Omental fat pad (tissue), 3 donors: ENCODE measurements at regions not wholly inside any gene's neighbourhood (a gene's known extent, or its start where the extent isn't known, plus 50 kb on each side); places are given as distances from the start of the nearest gene placed in this dataset.

Experiments
- ATAC-seq: fragments of 150-250 bp; one replicate; pipeline ENCODE4 v1.9.1; 2016; ENCODE audit warnings: mild to moderate bottlenecking, moderate library complexity; ENCODE audit not compliant: low FRiP score
- DNase-seq: peaks from one replicate; pipeline ENCODE4 v3.0.0-alpha.2; 2019; ENCODE audit warnings: low spot score
- TF ChIP-seq, protein P1 (sequence below), 3 donors: fragments of 450-650 bp; IDR thresholded peaks; one replicate each; pipeline ENCODE4 v1.5.1; 2016 to 2017; ENCODE audit warnings: antibody characterized with exemption in 3 of 3, mild to moderate bottlenecking in 3 of 3, moderate library complexity in 2 of 3

- TF ChIP-seq, protein P1, sequence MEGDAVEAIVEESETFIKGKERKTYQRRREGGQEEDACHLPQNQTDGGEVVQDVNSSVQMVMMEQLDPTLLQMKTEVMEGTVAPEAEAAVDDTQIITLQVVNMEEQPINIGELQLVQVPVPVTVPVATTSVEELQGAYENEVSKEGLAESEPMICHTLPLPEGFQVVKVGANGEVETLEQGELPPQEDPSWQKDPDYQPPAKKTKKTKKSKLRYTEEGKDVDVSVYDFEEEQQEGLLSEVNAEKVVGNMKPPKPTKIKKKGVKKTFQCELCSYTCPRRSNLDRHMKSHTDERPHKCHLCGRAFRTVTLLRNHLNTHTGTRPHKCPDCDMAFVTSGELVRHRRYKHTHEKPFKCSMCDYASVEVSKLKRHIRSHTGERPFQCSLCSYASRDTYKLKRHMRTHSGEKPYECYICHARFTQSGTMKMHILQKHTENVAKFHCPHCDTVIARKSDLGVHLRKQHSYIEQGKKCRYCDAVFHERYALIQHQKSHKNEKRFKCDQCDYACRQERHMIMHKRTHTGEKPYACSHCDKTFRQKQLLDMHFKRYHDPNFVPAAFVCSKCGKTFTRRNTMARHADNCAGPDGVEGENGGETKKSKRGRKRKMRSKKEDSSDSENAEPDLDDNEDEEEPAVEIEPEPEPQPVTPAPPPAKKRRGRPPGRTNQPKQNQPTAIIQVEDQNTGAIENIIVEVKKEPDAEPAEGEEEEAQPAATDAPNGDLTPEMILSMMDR (IDR thresholded peaks at IDR 0.05) = no peak
- DNase-seq (no peak), ATAC-seq (no peak)
These were observed 250.5 kb upstream of the VEPH1 start for GRCh38 chr3:157753787-157754136.

GRCh38 chr3:157752956-157753786, 250.0 kb upstream of the VEPH1 start:
- DNase-seq (no peak), ATAC-seq (no peak)
- TF ChIP-seq, protein P1 (IDR thresholded peaks at IDR 0.05) = no peak

DNA sequence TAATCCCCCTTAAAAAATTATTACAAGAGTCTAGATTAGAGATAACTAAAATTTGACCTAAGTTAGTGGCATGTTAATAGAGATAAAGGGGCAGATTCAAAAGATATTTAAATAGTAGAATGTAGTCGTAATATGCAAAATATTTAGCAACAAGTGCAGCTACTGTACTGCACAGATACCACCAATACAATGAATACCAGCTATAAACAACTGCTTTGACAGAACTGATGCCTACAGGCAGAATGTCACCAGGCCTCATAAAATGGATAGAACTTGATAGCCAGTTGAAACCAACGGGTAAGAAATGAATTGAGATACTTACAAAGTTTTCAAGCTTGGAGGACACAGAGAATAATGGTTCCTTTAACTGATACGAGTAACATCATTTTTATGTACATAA, 249.3 kb upstream of the VEPH1 start:
- DNase-seq = no peak
- ATAC-seq = no peak
- TF ChIP-seq, protein P1 (IDR thresholded peaks at IDR 0.05) = no peak

DNA sequence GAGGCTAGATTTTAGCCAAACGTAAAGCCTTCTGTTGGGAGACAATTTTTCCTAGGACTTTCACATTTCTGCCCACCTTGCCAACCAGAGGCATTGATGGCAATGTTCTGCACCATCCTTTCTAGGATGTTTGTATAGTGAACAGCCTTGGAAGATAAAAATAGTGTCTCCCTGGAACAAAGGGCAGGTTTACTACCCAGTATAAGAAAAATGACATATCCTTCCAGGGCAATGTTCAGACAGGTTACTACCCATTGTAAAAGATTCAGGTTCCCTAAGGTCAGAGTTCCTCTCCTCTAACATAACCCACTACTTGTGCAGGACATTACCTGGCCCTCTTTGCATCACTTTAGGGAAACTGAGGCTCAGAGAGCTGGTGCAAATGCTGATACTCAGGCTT, 248.2 kb upstream of the VEPH1 start:
- no peak for ATAC-seq
- TF ChIP-seq, protein P1 (IDR thresholded peaks at IDR 0.05) = no peak
- no peak for DNase-seq

GRCh38 chr3:157746391-157746790, 243.2 kb upstream of the VEPH1 start:
- TF ChIP-seq, protein P1 (IDR thresholded peaks at IDR 0.05) = no peak
- no peak for ATAC-seq
- no peak for DNase-seq

DNA sequence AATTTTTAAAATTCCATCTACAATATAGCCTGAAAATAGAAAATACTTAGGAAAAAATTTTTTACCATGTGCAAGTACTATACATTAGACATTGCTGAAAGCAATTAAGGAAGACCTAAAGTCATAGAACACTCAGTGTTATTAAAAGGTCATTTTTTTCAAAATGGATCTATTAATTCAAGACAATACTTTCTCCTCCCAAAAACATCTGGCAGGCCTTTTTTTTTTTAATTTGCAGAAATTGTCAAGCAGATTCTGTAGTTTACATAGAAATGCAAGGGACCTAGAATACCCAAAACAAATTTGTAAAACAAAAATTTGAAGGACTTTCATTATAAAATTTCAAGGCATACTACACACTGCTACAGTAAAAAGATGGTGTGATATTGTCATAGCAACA, 238.4 kb upstream of the VEPH1 start:
- DNase-seq (no peak), ATAC-seq (no peak)
- TF ChIP-seq, protein P1 (IDR thresholded peaks at IDR 0.05) = no peak

DNA sequence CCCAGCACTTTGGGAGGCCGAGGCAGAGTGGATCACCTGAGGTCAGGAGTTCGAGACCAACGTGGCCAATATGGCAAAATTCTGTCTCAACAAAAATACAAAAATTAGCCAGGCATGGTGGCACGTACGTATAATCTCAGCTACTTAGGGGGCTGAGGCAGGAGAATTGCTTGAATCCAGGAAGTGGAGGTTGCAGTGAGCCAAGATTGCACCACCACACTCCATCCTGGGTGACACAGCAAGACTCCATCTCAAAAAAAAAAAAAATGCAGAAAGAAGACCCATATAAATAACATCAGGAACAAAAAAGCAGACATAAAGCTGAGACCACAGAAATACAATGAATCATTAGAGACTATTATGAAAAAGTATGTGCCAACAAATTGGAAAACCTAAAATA, 235.2 kb upstream of the VEPH1 start:
- TF ChIP-seq, protein P1 (IDR thresholded peaks at IDR 0.05) = no peak
- DNase-seq (no peak), ATAC-seq (no peak)
